CD8-positive, alpha-beta memory T cell (primary cell): ENCODE measurements at regions not wholly inside any gene's neighbourhood (a gene's known extent, or its start where the extent isn't known, plus 50 kb on each side); places are given as distances from the start of the nearest gene placed in this dataset.

Source experiments
- CTCF ChIA-PET: fragments of 350-600 bp; sonication (Branson Sonifier 250); formaldehyde crosslinking; loops from one replicate; lab custom pipeline; 2021; ENCODE audit warnings: antibody characterized with exemption; lab: Charles Lee
- POLR2A ChIA-PET: fragments of 350-600 bp; sonication (Branson Sonifier 250); formaldehyde crosslinking; loops from one replicate; lab custom pipeline; 2021; ENCODE audit warnings: antibody characterized with exemption; lab: Charles Lee
- DNase-seq, 5 donors: peaks; one replicate each; pipeline versions ENCODE4 v3.0.0 to v3.0.0-alpha.2; 2020 to 2022; ENCODE audit warnings: mixed read lengths in 1 of 5
- H3K27ac ChIP-seq: one replicate; pipeline ENCODE4 v1.7.0; 2013; ENCODE audit warnings: low read depth, mild to moderate bottlenecking, low read length, moderate library complexity
- H3K27me3 ChIP-seq: 2 replicates; pipeline ENCODE4 v1.7.0; 2013; ENCODE audit warnings: low read length, mild to moderate bottlenecking; ENCODE audit not compliant: insufficient read depth, poor library complexity, severe bottlenecking
- H3K36me3 ChIP-seq: 2 replicates; pipeline ENCODE4 v1.7.0; 2013; ENCODE audit warnings: mild to moderate bottlenecking, low read length, moderate library complexity; ENCODE audit not compliant: insufficient read depth
- H3K4me1 ChIP-seq: 2 replicates; pipeline ENCODE4 v1.7.0; 2013; ENCODE audit warnings: mild to moderate bottlenecking, low read length, moderate library complexity; ENCODE audit not compliant: insufficient read depth
- H3K4me3 ChIP-seq: 2 replicates; pipeline ENCODE4 v1.7.0; 2013; ENCODE audit warnings: mild to moderate bottlenecking, low read length
- H3K9me3 ChIP-seq: 2 replicates; pipeline ENCODE4 v1.7.0; 2013; ENCODE audit warnings: mild to moderate bottlenecking, low read length
- H3K27ac Mint-ChIP-seq, 8 donors: one replicate each; pipeline ENCODE4 v1.8.0; 2020 to 2021; ENCODE audit warnings: mixed read lengths in 8 of 8, mild to moderate bottlenecking in 6 of 8, inconsistent platforms in 3 of 8, moderate library complexity in 3 of 8
- H3K27me3 Mint-ChIP-seq, 2 donors: one replicate each; pipeline ENCODE4 v1.8.0; 2020 to 2021; ENCODE audit warnings: mixed read lengths in 2 of 2, mild to moderate bottlenecking in 1 of 2, moderate library complexity in 1 of 2
- H3K36me3 Mint-ChIP-seq, 3 donors: one replicate each; pipeline ENCODE4 v1.8.0; 2020 to 2021; ENCODE audit warnings: mixed read lengths in 3 of 3, inconsistent platforms in 1 of 3, mild to moderate bottlenecking in 1 of 3
- H3K4me1 Mint-ChIP-seq, 3 donors: one replicate each; pipeline ENCODE4 v1.8.0; 2020 to 2021; ENCODE audit warnings: mixed read lengths in 3 of 3, inconsistent platforms in 1 of 3, mild to moderate bottlenecking in 1 of 3
- H3K4me3 Mint-ChIP-seq, 7 donors: one replicate each; pipeline ENCODE4 v1.8.0; 2020 to 2021; ENCODE audit warnings: mixed read lengths in 7 of 7, mild to moderate bottlenecking in 6 of 7, moderate library complexity in 4 of 7, inconsistent platforms in 2 of 7
- H3K9me3 Mint-ChIP-seq, 5 donors: one replicate each; pipeline ENCODE4 v1.8.0; 2020 to 2022; ENCODE audit warnings: mixed read lengths in 5 of 5, mild to moderate bottlenecking in 3 of 5, moderate library complexity in 2 of 5, inconsistent platforms in 1 of 5

- H3K9me3 ChIP-seq: no peaks in the 10 kb centered on the region
- no peaks in the 10 kb centered on the region for H3K36me3 Mint-ChIP-seq
- H3K27me3 Mint-ChIP-seq: no peaks in the 10 kb centered on the region
- no peak for DNase-seq
- no peak overlapping the region for H3K27ac ChIP-seq
- H3K36me3 ChIP-seq: no peaks in the 10 kb centered on the region
- H3K9me3 Mint-ChIP-seq: no peaks in the 10 kb centered on the region
- no peak overlapping the region for H3K4me3 Mint-ChIP-seq
- no peak overlapping the region for H3K27ac Mint-ChIP-seq
- peaks cover 5% of the 10 kb centered on the region for H3K4me1 ChIP-seq
- H3K4me3 ChIP-seq: no peak overlapping the region
- POLR2A ChIA-PET: no interaction called here
- CTCF ChIA-PET: no interaction called here
- no peaks in the 10 kb centered on the region for H3K27me3 ChIP-seq
- H3K4me1 Mint-ChIP-seq: peaks cover 0 to 11% (median 5%) of the 10 kb centered on the region in 3 donors
Observed at GRCh38 chr6:153207006-153207405, 75.9 kb upstream of the RGS17 start.

- Histone ChIP-seq H3K4me3 (no peak overlapping the region), H3K9me3 (no peaks in the 10 kb centered on the region), H3K27ac (no peak overlapping the region), H3K4me1 (no peaks in the 10 kb centered on the region), H3K27me3 (no peaks in the 10 kb centered on the region), H3K36me3 (no peaks in the 10 kb centered on the region)
- Mint-ChIP-seq H3K36me3 (no peaks in the 10 kb centered on the region), H3K9me3 (peaks cover 0 to 6% (median 0%) of the 10 kb centered on the region in 5 donors), H3K27me3 (no peaks in the 10 kb centered on the region), H3K4me3 (no peak overlapping the region), H3K4me1 (no peaks in the 10 kb centered on the region), H3K27ac (no peak overlapping the region)
- POLR2A ChIA-PET: no interaction called here
- CTCF ChIA-PET: no interaction called here
- DNase-seq: no peak
Observed at GRCh38 chr6:153192943-153193885, 62.1 kb upstream of the RGS17 start.

GRCh38 chr6:153183925-153184324 lies 52.8 kb upstream of the RGS17 start:
- H3K27ac Mint-ChIP-seq: no peak overlapping the region
- Histone ChIP-seq H3K27me3 (no peaks in the 10 kb centered on the region), H3K9me3 (no peaks in the 10 kb centered on the region), H3K4me3 (no peak overlapping the region), H3K36me3 (no peaks in the 10 kb centered on the region), H3K4me1 (no peaks in the 10 kb centered on the region), H3K27ac (no peak overlapping the region)
- H3K36me3 Mint-ChIP-seq: no peaks in the 10 kb centered on the region
- ChIA-PET POLR2A (no interaction called here), CTCF (no interaction called here)
- H3K4me1 Mint-ChIP-seq: no peaks in the 10 kb centered on the region
- H3K9me3 Mint-ChIP-seq: peaks cover 0 to 9% (median 4%) of the 10 kb centered on the region in 5 donors
- no peak overlapping the region for H3K4me3 Mint-ChIP-seq
- DNase-seq: no peak
- H3K27me3 Mint-ChIP-seq: no peaks in the 10 kb centered on the region
